Panc1 (cell line): ENCODE measurements at regions not wholly inside any gene's neighbourhood (a gene's known extent, or its start where the extent isn't known, plus 50 kb on each side); places are given as distances from the start of the nearest gene placed in this dataset.

Experiments used
- ATAC-seq: fragments of 200-7000 bp; cut with Tn5 transposase; 2 replicates; pipeline ENCODE4 v1.9.1; 2020; ENCODE audit warnings: mild to moderate bottlenecking, moderate library complexity
- BruUV-seq: library from RNA; stranded (reverse); fragments of 400-500 nt; replicated peaks from 2 replicates; lab custom pipeline; 2021; lab: Mats Ljungman, UMichigan
- CTCF ChIA-PET: fragments of 300-600 bp; sonication (Branson Sonifier 250); formaldehyde crosslinking; loops from one replicate; lab custom pipeline; 2022; ENCODE audit warnings: antibody characterized with exemption; lab: Charles Lee
- POLR2A ChIA-PET: fragments of 300-600 bp; sonication (Branson Sonifier 250); formaldehyde crosslinking; loops from one replicate; lab custom pipeline; 2022; ENCODE audit warnings: antibody characterized with exemption; lab: Charles Lee
- DNase-seq: peaks from one replicate; pipeline ENCODE4 v3.0.0-alpha.2; 2010; ENCODE audit warnings: low read depth, low spot score
- H3K27ac ChIP-seq: 2 replicates; pipeline ENCODE4 v1.5.1; 2011; ENCODE audit warnings: mild to moderate bottlenecking, low read length, inconsistent platforms
- H3K27me3 ChIP-seq: fragments of 200-500 bp; sonication (Bioruptor generic); 2 replicates; pipeline ENCODE4 v1.6.0; 2014; ENCODE audit warnings: low read length, inconsistent platforms; ENCODE audit not compliant: control insufficient read depth, insufficient read depth
- H3K36me3 ChIP-seq: fragments of 200-500 bp; sonication (Bioruptor generic); 2 replicates; pipeline ENCODE4 v1.5.1; 2014; ENCODE audit warnings: inconsistent platforms, mild to moderate bottlenecking, low read length, moderate library complexity; ENCODE audit not compliant: control insufficient read depth, insufficient read depth
- H3K4me1 ChIP-seq: 2 replicates; pipeline ENCODE4 v1.5.1; 2011; ENCODE audit warnings: inconsistent platforms, mild to moderate bottlenecking, low read length, moderate library complexity; ENCODE audit not compliant: control insufficient read depth, insufficient read depth
- H3K4me3 ChIP-seq, 2 experiments: 2 replicates each; pipeline ENCODE4 v1.5.1; 2011 to 2012; ENCODE audit warnings: low read depth in 2 of 2, low read length in 2 of 2, mild to moderate bottlenecking in 2 of 2, inconsistent platforms in 1 of 2, moderate library complexity in 1 of 2
- H3K9me3 ChIP-seq: fragments of 200-500 bp; sonication (Bioruptor generic); 2 replicates; pipeline ENCODE4 v1.5.1; 2014; ENCODE audit warnings: low read depth, mild to moderate bottlenecking, inconsistent platforms, low read length, moderate library complexity; ENCODE audit not compliant: control insufficient read depth, insufficient read depth
- POLR2AphosphoS5 ChIP-seq: IDR thresholded peaks from 2 replicates; pipeline ENCODE4 v1.6.1; 2012; ENCODE audit warnings: mild to moderate bottlenecking, low read depth, low read length, moderate library complexity
- SIN3A ChIP-seq: IDR thresholded peaks from 2 replicates; pipeline ENCODE4 v1.6.1; 2012; ENCODE audit warnings: low read depth, mild to moderate bottlenecking, low read length, moderate library complexity, borderline replicate concordance; ENCODE audit not compliant: insufficient read depth
- TCF7L2 ChIP-seq: IDR thresholded peaks from 2 replicates; pipeline ENCODE4 v1.6.1; 2011; ENCODE audit warnings: mild to moderate bottlenecking, low read depth, low read length, inconsistent platforms
- in situ Hi-C: cut with HindIII; loops from 2 replicates; pipeline ENCODE4 v1.10.0; 2016; ENCODE audit warnings: low sequenced_read_pairs, low pct_unique_long_range_greater_than_20kb
- intact Hi-C: fragments of 100-400 bp; cut with micrococcal nuclease; formaldehyde crosslinking; loops from one replicate; pipeline ENCODE4 v1.10.0; 2022; ENCODE audit not compliant: unreplicated experiment
- TF ChIP-seq, protein P1 (sequence below): fragments of 450-650 bp; IDR thresholded peaks from 2 replicates; pipeline ENCODE4 v1.5.1; 2017; ENCODE audit warnings: mild to moderate bottlenecking
- TF ChIP-seq, protein P2 (sequence below), 2 experiments: IDR thresholded peaks; 2 replicates each; pipeline ENCODE4 v1.6.1; 2011 to 2012; ENCODE audit warnings: low read depth in 2 of 2, control low read depth in 1 of 2, low read length in 1 of 2, mild to moderate bottlenecking in 1 of 2, moderate library complexity in 1 of 2; ENCODE audit not compliant: insufficient read depth in 1 of 2

DNA sequence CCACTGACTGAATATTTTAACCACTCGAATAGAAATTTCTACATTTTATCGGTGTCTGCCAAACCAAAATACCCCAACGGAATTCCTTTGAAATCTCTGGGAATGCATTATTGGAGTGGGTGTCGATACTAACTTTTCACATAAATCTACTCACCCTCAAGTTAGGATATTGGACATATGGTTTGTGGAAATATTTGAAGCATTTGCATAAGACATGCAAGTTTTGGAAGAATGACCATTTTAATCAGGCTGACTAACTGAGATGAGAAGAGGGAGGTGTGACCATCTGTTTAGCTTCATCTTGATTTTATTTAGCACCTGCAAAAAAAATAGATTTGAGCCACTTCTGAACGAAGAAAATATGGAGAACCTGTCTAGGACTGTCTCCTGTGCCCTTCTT lies 61.2 kb downstream of the KLF6 start:
- ATAC-seq: no peak
- intact Hi-C loops (no loop called here), in situ Hi-C loops (no loop called here)
- no TSS peak for BruUV-seq
- Histone ChIP-seq H3K36me3 (no peaks in the 10 kb centered on the region), H3K4me3 (no peak overlapping the region), H3K27ac (no peak overlapping the region), H3K27me3 (no peaks in the 10 kb centered on the region), H3K9me3 (no peaks in the 10 kb centered on the region), H3K4me1 (no peaks in the 10 kb centered on the region)
- CTCF ChIA-PET: no interaction called here
- no peak for TF ChIP-seq SIN3A
- DNase-seq: no peak
- POLR2A ChIA-PET: no interaction called here

DNA sequence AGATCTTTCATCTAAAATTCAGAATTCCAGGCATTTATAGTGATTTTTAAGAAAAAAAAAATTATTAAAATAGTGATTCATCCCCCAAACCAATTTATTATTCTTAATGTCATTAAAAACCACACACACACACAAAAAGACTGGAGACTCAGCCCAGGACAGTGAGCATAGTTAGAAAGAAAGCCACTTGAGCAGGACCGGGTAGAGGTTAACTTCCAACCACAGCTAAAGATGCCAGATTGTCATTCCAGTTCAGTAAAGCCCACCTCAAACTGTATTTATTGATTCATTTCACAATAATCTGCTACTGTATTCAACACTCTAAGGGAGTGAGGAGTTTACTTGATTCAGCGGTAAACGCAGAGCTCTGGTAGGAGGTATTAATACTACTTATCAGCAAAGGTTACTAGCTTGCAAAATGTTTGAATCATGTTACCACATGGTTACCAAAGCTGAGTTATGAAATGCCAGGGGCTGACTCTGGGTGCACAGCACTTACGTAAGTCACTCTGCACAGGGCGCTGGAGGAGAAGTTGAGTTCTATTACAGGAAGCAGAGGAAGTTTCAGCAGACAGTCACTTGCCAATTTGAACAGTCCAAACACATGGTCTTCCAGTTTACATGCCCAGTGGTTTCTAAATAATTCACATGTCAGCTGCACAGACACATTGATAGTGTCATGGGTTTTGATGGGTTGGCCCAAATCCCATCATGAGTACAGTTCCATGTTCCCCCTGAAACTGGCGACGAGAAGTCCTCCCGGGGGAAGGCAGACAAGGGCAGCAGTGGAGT lies 64.6 kb downstream of the KLF6 start:
- CTCF ChIA-PET: no interaction called here
- no peak for DNase-seq
- POLR2A ChIA-PET: no interaction called here
- ATAC-seq: no peak
- intact Hi-C loops (no loop called here), in situ Hi-C loops (no loop called here)
- H3K4me1 ChIP-seq: no peaks in the 10 kb centered on the region
- no peaks in the 10 kb centered on the region for H3K36me3 ChIP-seq
- H3K27ac ChIP-seq: no peak overlapping the region
- no peaks in the 10 kb centered on the region for H3K9me3 ChIP-seq
- no peaks in the 10 kb centered on the region for H3K27me3 ChIP-seq
- TF ChIP-seq, protein P1, sequence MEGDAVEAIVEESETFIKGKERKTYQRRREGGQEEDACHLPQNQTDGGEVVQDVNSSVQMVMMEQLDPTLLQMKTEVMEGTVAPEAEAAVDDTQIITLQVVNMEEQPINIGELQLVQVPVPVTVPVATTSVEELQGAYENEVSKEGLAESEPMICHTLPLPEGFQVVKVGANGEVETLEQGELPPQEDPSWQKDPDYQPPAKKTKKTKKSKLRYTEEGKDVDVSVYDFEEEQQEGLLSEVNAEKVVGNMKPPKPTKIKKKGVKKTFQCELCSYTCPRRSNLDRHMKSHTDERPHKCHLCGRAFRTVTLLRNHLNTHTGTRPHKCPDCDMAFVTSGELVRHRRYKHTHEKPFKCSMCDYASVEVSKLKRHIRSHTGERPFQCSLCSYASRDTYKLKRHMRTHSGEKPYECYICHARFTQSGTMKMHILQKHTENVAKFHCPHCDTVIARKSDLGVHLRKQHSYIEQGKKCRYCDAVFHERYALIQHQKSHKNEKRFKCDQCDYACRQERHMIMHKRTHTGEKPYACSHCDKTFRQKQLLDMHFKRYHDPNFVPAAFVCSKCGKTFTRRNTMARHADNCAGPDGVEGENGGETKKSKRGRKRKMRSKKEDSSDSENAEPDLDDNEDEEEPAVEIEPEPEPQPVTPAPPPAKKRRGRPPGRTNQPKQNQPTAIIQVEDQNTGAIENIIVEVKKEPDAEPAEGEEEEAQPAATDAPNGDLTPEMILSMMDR: no peak
- TF ChIP-seq POLR2AphosphoS5 (no peak), TCF7L2 (no peak), SIN3A (no peak)
- TF ChIP-seq, protein P2, sequence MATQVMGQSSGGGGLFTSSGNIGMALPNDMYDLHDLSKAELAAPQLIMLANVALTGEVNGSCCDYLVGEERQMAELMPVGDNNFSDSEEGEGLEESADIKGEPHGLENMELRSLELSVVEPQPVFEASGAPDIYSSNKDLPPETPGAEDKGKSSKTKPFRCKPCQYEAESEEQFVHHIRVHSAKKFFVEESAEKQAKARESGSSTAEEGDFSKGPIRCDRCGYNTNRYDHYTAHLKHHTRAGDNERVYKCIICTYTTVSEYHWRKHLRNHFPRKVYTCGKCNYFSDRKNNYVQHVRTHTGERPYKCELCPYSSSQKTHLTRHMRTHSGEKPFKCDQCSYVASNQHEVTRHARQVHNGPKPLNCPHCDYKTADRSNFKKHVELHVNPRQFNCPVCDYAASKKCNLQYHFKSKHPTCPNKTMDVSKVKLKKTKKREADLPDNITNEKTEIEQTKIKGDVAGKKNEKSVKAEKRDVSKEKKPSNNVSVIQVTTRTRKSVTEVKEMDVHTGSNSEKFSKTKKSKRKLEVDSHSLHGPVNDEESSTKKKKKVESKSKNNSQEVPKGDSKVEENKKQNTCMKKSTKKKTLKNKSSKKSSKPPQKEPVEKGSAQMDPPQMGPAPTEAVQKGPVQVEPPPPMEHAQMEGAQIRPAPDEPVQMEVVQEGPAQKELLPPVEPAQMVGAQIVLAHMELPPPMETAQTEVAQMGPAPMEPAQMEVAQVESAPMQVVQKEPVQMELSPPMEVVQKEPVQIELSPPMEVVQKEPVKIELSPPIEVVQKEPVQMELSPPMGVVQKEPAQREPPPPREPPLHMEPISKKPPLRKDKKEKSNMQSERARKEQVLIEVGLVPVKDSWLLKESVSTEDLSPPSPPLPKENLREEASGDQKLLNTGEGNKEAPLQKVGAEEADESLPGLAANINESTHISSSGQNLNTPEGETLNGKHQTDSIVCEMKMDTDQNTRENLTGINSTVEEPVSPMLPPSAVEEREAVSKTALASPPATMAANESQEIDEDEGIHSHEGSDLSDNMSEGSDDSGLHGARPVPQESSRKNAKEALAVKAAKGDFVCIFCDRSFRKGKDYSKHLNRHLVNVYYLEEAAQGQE (IDR thresholded peaks at IDR 0.05; ENCODE audit: insufficient read depth in 1 of 2, low read depth in 2 of 2, low read length in 1 of 2): no peak
- no TSS peak for BruUV-seq
- H3K4me3 ChIP-seq: no peak overlapping the region
